Astrocyte (in vitro differentiated cells and primary cell): ENCODE measurements at regions not wholly inside any gene's neighbourhood (a gene's known extent, or its start where the extent isn't known, plus 50 kb on each side); places are given as distances from the start of the nearest gene placed in this dataset.

ENCODE experiments used
- CTCF ChIP-seq: IDR thresholded peaks from 2 replicates; pipeline ENCODE4 v1.5.1; 2011; ENCODE audit warnings: low read depth, mild to moderate bottlenecking, inconsistent platforms, low read length, moderate library complexity; ENCODE audit not compliant: insufficient read depth
- EZH2 ChIP-seq: IDR thresholded peaks from 2 replicates; pipeline ENCODE4 v1.6.1; 2012; ENCODE audit warnings: mild to moderate bottlenecking, low read length, inconsistent platforms; ENCODE audit not compliant: insufficient read depth

DNA sequence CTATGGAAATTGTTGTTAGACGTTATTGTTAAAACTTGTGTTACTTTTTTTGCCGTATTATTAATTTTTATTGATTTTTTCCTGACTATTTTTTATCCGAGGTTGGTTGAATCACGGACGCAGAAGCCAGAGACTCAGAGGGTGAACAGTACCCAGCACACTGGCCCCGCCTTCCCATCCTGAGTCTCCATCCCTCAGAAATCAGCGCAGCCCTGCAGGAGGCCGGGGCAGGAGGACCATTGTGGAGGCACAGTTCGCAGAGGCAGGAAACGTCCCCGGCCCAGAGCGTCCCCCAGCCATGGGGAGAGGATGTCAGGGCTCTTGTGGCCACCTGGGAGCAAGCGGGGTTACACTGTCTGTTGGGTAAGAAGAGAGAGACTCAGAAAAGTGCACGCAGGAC, 843.0 kb downstream of the BRD1 start:
- no peak for TF ChIP-seq CTCF
- no peak for TF ChIP-seq EZH2
